SK-N-SH treated with all-trans-retinoic acid at 6 μM for 48 hours (cell line): ENCODE measurements at regions not wholly inside any gene's neighbourhood (a gene's known extent, or its start where the extent isn't known, plus 50 kb on each side); places are given as distances from the start of the nearest gene placed in this dataset.

ENCODE experiments used
- ATAC-seq: fragments of 200-7000 bp; cut with Tn5 transposase; 3 replicates; pipeline ENCODE4 v1.9.1; 2020; ENCODE audit warnings: mild to moderate bottlenecking, moderate library complexity
- ARNTL ChIP-seq: fragments of 450-650 bp; formaldehyde crosslinking; IDR thresholded peaks from 2 replicates; pipeline ENCODE4 v1.5.0; 2020; ENCODE audit warnings: low read depth, mild to moderate bottlenecking, moderate library complexity, borderline replicate concordance
- BACH2 ChIP-seq: fragments of 250-450 bp; sonication (Bioruptor Pico); IDR thresholded peaks from 2 replicates; pipeline ENCODE4 v1.9.0; 2021; ENCODE audit warnings: mild to moderate bottlenecking, borderline replicate concordance
- CREB5 ChIP-seq: fragments of 250-450 bp; sonication (Bioruptor Pico); IDR thresholded peaks from 2 replicates; pipeline ENCODE4 v1.5.1; 2020; ENCODE audit warnings: low read depth, mild to moderate bottlenecking, moderate library complexity
- CSDC2 ChIP-seq: fragments of 250-450 bp; sonication (Bioruptor Pico); IDR thresholded peaks from 2 replicates; pipeline ENCODE4 v1.5.0; 2020; ENCODE audit warnings: mild to moderate bottlenecking, moderate library complexity
- ESRRG ChIP-seq: fragments of 250-450 bp; sonication (Bioruptor Pico); IDR thresholded peaks from 2 replicates; pipeline ENCODE4 v1.6.1; 2021; ENCODE audit warnings: mild to moderate bottlenecking
- GLIS3 ChIP-seq: fragments of 250-450 bp; sonication (Bioruptor Pico); IDR thresholded peaks from 2 replicates; pipeline ENCODE4 v1.5.0; 2020; ENCODE audit warnings: mild to moderate bottlenecking, moderate library complexity
- ISL1 ChIP-seq: fragments of 250-450 bp; sonication (Bioruptor Pico); IDR thresholded peaks from 2 replicates; pipeline ENCODE4 v2.1.2; 2022; ENCODE audit warnings: mild to moderate bottlenecking, moderate library complexity
- OSR1 ChIP-seq: fragments of 250-450 bp; sonication (Bioruptor Pico); IDR thresholded peaks from 2 replicates; pipeline ENCODE4 v1.8.0; 2022; ENCODE audit warnings: moderate library complexity, mild to moderate bottlenecking, inconsistent platforms
- PPARA ChIP-seq: fragments of 250-450 bp; sonication (Bioruptor Pico); IDR thresholded peaks from 2 replicates; pipeline ENCODE4 v1.5.0; 2020; ENCODE audit warnings: mild to moderate bottlenecking, borderline replicate concordance
- TCF4 ChIP-seq: fragments of 250-450 bp; sonication (Bioruptor Pico); IDR thresholded peaks from 2 replicates; pipeline ENCODE4 v1.8.0; 2021; ENCODE audit warnings: mild to moderate bottlenecking, moderate library complexity, borderline replicate concordance
- TOX ChIP-seq: fragments of 250-450 bp; sonication (Bioruptor Pico); IDR thresholded peaks from 2 replicates; pipeline ENCODE4 v1.8.0; 2021; ENCODE audit warnings: mild to moderate bottlenecking, moderate library complexity, borderline replicate concordance
- ZC3H10 ChIP-seq: fragments of 250-450 bp; sonication (Bioruptor Pico); IDR thresholded peaks from 2 replicates; pipeline ENCODE4 v1.5.1; 2021; ENCODE audit warnings: mild to moderate bottlenecking, moderate library complexity
- ZFP3 ChIP-seq: fragments of 250-450 bp; sonication (Bioruptor Pico); IDR thresholded peaks from 2 replicates; pipeline ENCODE4 v1.5.0; 2020; ENCODE audit warnings: mild to moderate bottlenecking, moderate library complexity
- ZFP30 ChIP-seq: fragments of 450-650 bp; formaldehyde crosslinking; IDR thresholded peaks from 2 replicates; pipeline ENCODE4 v1.5.0; 2022; ENCODE audit warnings: mild to moderate bottlenecking, moderate library complexity
- ZNF565 ChIP-seq: fragments of 450-650 bp; formaldehyde crosslinking; conservative IDR thresholded peaks from 2 replicates; pipeline ENCODE4 v1.5.0; 2020; ENCODE audit warnings: low read depth, mild to moderate bottlenecking, moderate library complexity
- ZNF70 ChIP-seq: fragments of 450-650 bp; formaldehyde crosslinking; IDR thresholded peaks from 2 replicates; pipeline ENCODE4 v1.5.0; 2020; ENCODE audit warnings: mild to moderate bottlenecking, moderate library complexity
- TF ChIP-seq, protein P1 (sequence below): fragments of 250-450 bp; sonication (Bioruptor Pico); IDR thresholded peaks from 2 replicates; pipeline ENCODE4 v1.8.0; 2020; ENCODE audit warnings: mild to moderate bottlenecking, moderate library complexity, borderline replicate concordance
- TF ChIP-seq, protein P2 (sequence below): fragments of 250-450 bp; sonication (Bioruptor Pico); IDR thresholded peaks from 2 replicates; pipeline ENCODE4 v1.8.0; 2021; ENCODE audit warnings: low read depth, mild to moderate bottlenecking, moderate library complexity, borderline replicate concordance
- TF ChIP-seq, protein P3 (sequence below): fragments of 250-450 bp; sonication (Bioruptor Pico); IDR thresholded peaks from 2 replicates; pipeline ENCODE4 v1.5.0; 2020; ENCODE audit warnings: mild to moderate bottlenecking, moderate library complexity

GRCh38 chr4:89595125-89595789 lies 241.7 kb downstream of the SNCA start:
- TF ChIP-seq ZFP3 (no peak), TCF4 (CRISPR knock-in tag) (peak; percentile 53; the same call in 1 of the 2 replicates)
- ATAC-seq: no peak

GRCh38 chr4:89590128-89590527 lies 246.8 kb downstream of the SNCA start:
- no peak for ATAC-seq
- no peak for TF ChIP-seq GLIS3
- TF ChIP-seq, protein P1, sequence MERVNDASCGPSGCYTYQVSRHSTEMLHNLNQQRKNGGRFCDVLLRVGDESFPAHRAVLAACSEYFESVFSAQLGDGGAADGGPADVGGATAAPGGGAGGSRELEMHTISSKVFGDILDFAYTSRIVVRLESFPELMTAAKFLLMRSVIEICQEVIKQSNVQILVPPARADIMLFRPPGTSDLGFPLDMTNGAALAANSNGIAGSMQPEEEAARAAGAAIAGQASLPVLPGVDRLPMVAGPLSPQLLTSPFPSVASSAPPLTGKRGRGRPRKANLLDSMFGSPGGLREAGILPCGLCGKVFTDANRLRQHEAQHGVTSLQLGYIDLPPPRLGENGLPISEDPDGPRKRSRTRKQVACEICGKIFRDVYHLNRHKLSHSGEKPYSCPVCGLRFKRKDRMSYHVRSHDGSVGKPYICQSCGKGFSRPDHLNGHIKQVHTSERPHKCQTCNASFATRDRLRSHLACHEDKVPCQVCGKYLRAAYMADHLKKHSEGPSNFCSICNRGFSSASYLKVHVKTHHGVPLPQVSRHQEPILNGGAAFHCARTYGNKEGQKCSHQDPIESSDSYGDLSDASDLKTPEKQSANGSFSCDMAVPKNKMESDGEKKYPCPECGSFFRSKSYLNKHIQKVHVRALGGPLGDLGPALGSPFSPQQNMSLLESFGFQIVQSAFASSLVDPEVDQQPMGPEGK (CRISPR knock-in tag): no peak
- TF ChIP-seq TCF4 (CRISPR knock-in tag): no peak
- TF ChIP-seq, protein P2, sequence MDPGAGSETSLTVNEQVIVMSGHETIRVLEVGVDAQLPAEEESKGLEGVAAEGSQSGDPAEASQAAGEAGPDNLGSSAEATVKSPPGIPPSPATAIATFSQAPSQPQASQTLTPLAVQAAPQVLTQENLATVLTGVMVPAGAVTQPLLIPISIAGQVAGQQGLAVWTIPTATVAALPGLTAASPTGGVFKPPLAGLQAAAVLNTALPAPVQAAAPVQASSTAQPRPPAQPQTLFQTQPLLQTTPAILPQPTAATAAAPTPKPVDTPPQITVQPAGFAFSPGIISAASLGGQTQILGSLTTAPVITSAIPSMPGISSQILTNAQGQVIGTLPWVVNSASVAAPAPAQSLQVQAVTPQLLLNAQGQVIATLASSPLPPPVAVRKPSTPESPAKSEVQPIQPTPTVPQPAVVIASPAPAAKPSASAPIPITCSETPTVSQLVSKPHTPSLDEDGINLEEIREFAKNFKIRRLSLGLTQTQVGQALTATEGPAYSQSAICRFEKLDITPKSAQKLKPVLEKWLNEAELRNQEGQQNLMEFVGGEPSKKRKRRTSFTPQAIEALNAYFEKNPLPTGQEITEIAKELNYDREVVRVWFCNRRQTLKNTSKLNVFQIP (CRISPR knock-in tag): no peak
- no peak for TF ChIP-seq ZFP3
- TF ChIP-seq ARNTL: no peak
- no peak for TF ChIP-seq CSDC2 (CRISPR knock-in tag)
- TF ChIP-seq ZNF565 (CRISPR knock-in tag): no peak
- TF ChIP-seq ZC3H10: no peak
- no peak for TF ChIP-seq OSR1

- TF ChIP-seq, protein P3, sequence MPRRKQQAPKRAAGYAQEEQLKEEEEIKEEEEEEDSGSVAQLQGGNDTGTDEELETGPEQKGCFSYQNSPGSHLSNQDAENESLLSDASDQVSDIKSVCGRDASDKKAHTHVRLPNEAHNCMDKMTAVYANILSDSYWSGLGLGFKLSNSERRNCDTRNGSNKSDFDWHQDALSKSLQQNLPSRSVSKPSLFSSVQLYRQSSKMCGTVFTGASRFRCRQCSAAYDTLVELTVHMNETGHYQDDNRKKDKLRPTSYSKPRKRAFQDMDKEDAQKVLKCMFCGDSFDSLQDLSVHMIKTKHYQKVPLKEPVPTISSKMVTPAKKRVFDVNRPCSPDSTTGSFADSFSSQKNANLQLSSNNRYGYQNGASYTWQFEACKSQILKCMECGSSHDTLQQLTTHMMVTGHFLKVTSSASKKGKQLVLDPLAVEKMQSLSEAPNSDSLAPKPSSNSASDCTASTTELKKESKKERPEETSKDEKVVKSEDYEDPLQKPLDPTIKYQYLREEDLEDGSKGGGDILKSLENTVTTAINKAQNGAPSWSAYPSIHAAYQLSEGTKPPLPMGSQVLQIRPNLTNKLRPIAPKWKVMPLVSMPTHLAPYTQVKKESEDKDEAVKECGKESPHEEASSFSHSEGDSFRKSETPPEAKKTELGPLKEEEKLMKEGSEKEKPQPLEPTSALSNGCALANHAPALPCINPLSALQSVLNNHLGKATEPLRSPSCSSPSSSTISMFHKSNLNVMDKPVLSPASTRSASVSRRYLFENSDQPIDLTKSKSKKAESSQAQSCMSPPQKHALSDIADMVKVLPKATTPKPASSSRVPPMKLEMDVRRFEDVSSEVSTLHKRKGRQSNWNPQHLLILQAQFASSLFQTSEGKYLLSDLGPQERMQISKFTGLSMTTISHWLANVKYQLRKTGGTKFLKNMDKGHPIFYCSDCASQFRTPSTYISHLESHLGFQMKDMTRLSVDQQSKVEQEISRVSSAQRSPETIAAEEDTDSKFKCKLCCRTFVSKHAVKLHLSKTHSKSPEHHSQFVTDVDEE (CRISPR knock-in tag): no peak
- no peak for TF ChIP-seq OSR1
- TF ChIP-seq TCF4 (CRISPR knock-in tag): no peak
- no peak for TF ChIP-seq CREB5 (CRISPR knock-in tag)
- ATAC-seq: no peak
Measured at GRCh38 chr4:89588421-89588820, 248.5 kb downstream of the SNCA start.

DNA sequence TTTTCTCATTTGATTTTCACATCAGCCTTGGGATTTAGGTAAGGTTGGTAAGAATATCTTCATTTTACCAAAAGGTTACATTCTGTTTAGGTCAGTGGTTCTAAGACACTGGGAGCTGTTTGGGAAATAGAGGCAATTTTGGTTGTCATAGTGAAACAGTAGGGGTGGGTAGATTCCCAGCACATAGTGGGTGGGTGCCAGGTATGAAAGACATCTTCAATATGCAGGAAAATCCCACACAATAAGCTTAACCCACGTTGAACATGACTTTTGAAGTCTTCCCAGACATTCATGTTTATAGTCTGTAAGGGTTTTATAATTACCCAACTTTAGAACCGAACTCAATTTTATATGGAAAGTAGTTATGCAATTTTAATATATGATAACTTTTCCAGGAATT lies 249.6 kb downstream of the SNCA start:
- TF ChIP-seq ARNTL: no peak
- no peak for TF ChIP-seq ISL1 (CRISPR knock-in tag)
- TF ChIP-seq PPARA (CRISPR knock-in tag): no peak
- no peak for TF ChIP-seq ZC3H10
- no peak for TF ChIP-seq OSR1
- TF ChIP-seq, all 23 proteins: peak for 0
- no peak for ATAC-seq

DNA sequence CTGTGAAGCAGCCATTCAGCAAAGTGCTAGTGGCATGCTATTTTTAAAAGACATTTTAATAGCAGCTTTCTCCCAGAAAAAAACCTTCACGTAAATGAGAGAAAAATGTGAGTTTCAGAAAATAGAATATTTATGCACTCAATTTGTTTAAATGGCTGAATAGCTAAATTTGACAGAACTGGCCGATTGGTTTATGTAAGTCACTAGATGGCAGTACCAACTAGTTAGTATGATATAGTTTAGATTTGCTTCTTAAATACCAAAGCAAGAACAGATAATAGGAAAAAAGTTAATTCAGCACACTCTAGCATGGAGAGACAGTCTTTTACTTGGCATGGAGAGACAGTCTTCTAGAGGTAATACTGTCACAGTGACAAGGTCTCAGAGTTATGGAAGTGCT lies 250.1 kb downstream of the SNCA start:
- TF ChIP-seq, protein P3 (CRISPR knock-in tag): no peak
- TF ChIP-seq BACH2 (no peak), ESRRG (CRISPR knock-in tag) (no peak), TOX (CRISPR knock-in tag) (no peak), CREB5 (CRISPR knock-in tag) (no peak), ZNF70 (CRISPR knock-in tag) (no peak), ZFP30 (CRISPR knock-in tag) (no peak)
- ATAC-seq: peak; percentile 69
